Osteocyte (in vitro differentiated cells): ENCODE measurements at regions not wholly inside any gene's neighbourhood (a gene's known extent, or its start where the extent isn't known, plus 50 kb on each side); places are given as distances from the start of the nearest gene placed in this dataset.

ENCODE experiments used
- DNase-seq: peaks from one replicate; pipeline ENCODE4 v3.0.0; 2021; ENCODE audit warnings: mixed read lengths; ENCODE audit not compliant: unreplicated experiment; ENCODE audit errors: extremely low spot score
- H3K27ac Mint-ChIP-seq: one replicate; pipeline ENCODE4 v1.8.0; 2021; ENCODE audit warnings: mild to moderate bottlenecking, mixed read lengths; ENCODE audit not compliant: unreplicated experiment
- H3K27me3 Mint-ChIP-seq: one replicate; pipeline ENCODE4 v1.8.0; 2021; ENCODE audit warnings: mixed read lengths; ENCODE audit not compliant: unreplicated experiment
- H3K36me3 Mint-ChIP-seq: one replicate; pipeline ENCODE4 v1.8.0; 2021; ENCODE audit warnings: mixed read lengths; ENCODE audit not compliant: unreplicated experiment
- H3K4me1 Mint-ChIP-seq: one replicate; pipeline ENCODE4 v1.8.0; 2021; ENCODE audit warnings: mixed read lengths; ENCODE audit not compliant: unreplicated experiment
- H3K4me3 Mint-ChIP-seq: one replicate; pipeline ENCODE4 v1.8.0; 2021; ENCODE audit warnings: mild to moderate bottlenecking, moderate library complexity, mixed read lengths; ENCODE audit not compliant: unreplicated experiment
- H3K9me3 Mint-ChIP-seq: one replicate; pipeline ENCODE4 v1.8.0; 2021; ENCODE audit warnings: mixed read lengths; ENCODE audit not compliant: unreplicated experiment
- TF ChIP-seq, protein P1 (sequence below): fragments of 200-600 bp; sonication (generic); IDR thresholded peaks from 2 replicates; pipeline ENCODE4 v1.5.0; 2021; ENCODE audit warnings: antibody characterized with exemption, mild to moderate bottlenecking, moderate library complexity

GRCh38 chr1:5351366-5351765, 640.9 kb downstream of the NPHP4 start:
- Mint-ChIP-seq H3K27me3 (no peaks in the 10 kb centered on the region), H3K4me1 (no peaks in the 10 kb centered on the region), H3K27ac (no peak overlapping the region), H3K9me3 (peaks cover 27% of the 10 kb centered on the region), H3K36me3 (no peaks in the 10 kb centered on the region), H3K4me3 (no peak overlapping the region)
- TF ChIP-seq, protein P1, sequence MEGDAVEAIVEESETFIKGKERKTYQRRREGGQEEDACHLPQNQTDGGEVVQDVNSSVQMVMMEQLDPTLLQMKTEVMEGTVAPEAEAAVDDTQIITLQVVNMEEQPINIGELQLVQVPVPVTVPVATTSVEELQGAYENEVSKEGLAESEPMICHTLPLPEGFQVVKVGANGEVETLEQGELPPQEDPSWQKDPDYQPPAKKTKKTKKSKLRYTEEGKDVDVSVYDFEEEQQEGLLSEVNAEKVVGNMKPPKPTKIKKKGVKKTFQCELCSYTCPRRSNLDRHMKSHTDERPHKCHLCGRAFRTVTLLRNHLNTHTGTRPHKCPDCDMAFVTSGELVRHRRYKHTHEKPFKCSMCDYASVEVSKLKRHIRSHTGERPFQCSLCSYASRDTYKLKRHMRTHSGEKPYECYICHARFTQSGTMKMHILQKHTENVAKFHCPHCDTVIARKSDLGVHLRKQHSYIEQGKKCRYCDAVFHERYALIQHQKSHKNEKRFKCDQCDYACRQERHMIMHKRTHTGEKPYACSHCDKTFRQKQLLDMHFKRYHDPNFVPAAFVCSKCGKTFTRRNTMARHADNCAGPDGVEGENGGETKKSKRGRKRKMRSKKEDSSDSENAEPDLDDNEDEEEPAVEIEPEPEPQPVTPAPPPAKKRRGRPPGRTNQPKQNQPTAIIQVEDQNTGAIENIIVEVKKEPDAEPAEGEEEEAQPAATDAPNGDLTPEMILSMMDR, result no peak
- DNase-seq, result no peak

DNA sequence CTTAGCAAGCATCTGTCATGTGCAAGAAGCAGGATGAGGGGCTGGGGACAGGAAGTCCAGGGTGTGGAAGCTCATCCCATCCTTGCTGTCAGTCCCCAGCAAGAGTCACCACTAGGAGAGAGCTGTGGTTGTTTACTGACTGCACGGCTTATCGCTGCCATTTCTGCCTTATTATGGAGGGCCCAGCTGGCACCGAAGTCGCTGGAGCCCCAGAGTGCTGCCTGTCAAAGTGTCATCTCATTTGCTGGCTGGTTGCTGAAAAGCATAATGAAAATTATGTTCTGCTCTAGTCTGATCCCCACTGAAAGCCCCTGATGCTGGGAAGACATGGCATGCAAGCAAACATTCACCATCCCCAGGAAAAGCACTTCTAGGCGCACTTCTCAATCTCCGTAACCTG, 642.7 kb downstream of the NPHP4 start:
- TF ChIP-seq, protein P1, result no peak
- Mint-ChIP-seq H3K27ac (no peak overlapping the region), H3K9me3 (peaks cover 26% of the 10 kb centered on the region), H3K27me3 (no peaks in the 10 kb centered on the region), H3K4me3 (no peak overlapping the region), H3K4me1 (no peaks in the 10 kb centered on the region), H3K36me3 (no peaks in the 10 kb centered on the region)
- no peak for DNase-seq

- DNase-seq, result no peak
- no peaks in the 10 kb centered on the region for H3K27me3 Mint-ChIP-seq
- no peak overlapping the region for H3K4me3 Mint-ChIP-seq
- H3K4me1 Mint-ChIP-seq, result no peaks in the 10 kb centered on the region
- peaks cover 26% of the 10 kb centered on the region for H3K9me3 Mint-ChIP-seq
- H3K27ac Mint-ChIP-seq, result no peak overlapping the region
- TF ChIP-seq, protein P1, result no peak
- no peaks in the 10 kb centered on the region for H3K36me3 Mint-ChIP-seq
These were observed 643.3 kb downstream of the NPHP4 start for GRCh38 chr1:5348732-5349465.

- no peak for DNase-seq
- TF ChIP-seq, protein P1, result no peak
- Mint-ChIP-seq H3K4me1 (no peaks in the 10 kb centered on the region), H3K36me3 (no peaks in the 10 kb centered on the region), H3K9me3 (peaks cover 26% of the 10 kb centered on the region), H3K27me3 (no peaks in the 10 kb centered on the region), H3K4me3 (no peak overlapping the region), H3K27ac (no peak overlapping the region)
These were observed 644.5 kb downstream of the NPHP4 start for GRCh38 chr1:5347726-5348125.

DNA sequence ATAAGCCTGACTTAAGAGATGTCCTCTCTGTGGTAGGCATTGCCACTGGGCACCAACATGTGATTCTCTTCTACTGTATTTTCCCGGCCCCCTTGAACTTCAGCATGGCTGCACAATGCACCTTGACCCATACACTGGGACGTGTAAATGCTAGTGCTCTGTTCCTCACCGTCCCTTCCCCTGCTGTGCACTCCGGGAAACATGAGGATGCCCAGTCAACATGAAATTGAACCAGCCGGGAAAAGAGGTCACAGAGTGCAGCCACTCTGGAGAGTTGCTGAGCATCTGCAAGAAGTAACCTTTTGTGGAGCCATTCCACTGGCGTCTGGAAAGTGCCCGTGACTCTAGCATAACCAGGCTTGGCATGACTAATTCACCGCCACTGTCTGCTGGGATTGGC, 646.7 kb downstream of the NPHP4 start:
- Mint-ChIP-seq H3K4me1 (no peaks in the 10 kb centered on the region), H3K27ac (no peak overlapping the region), H3K27me3 (no peaks in the 10 kb centered on the region), H3K4me3 (no peak overlapping the region), H3K36me3 (no peaks in the 10 kb centered on the region), H3K9me3 (peaks cover 38% of the 10 kb centered on the region)
- TF ChIP-seq, protein P1, result no peak
- DNase-seq, result no peak
